AG09319 (cell line): ENCODE measurements at regions not wholly inside any gene's neighbourhood (a gene's known extent, or its start where the extent isn't known, plus 50 kb on each side); places are given as distances from the start of the nearest gene placed in this dataset.

ENCODE experiments used
- DNase-seq: peaks from one replicate; pipeline ENCODE4 v3.0.0-alpha.2; 2010; ENCODE audit warnings: low read depth; ENCODE audit errors: extremely low read depth
- CTCF ChIP-seq: IDR thresholded peaks from 2 replicates; pipeline ENCODE4 v1.5.1; 2011; ENCODE audit warnings: low read depth, mild to moderate bottlenecking, inconsistent platforms, low read length, moderate library complexity

GRCh38 chr4:111789901-111790640 is 355.2 kb upstream of the FAM241A start:
- no peak for DNase-seq
- TF ChIP-seq CTCF: no peak

DNA sequence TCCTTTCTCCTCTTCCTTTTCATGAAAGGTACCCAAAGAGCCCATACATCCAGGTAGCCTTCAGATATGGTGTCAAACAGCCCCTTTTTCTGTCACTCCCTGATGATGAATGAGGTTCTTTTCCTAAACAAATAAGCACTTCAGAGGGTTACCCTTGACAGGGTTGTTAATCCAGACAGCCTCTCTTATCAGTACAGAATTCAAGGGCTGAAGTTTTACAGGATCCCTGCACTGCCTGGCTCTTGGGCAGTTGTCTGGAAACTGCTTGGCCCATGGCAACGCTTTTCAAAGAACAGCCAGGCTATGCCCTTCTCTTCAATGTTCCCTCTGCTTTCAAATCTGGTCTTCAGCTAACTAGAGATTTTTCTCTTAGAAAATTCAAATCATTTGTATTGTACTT is 352.6 kb upstream of the FAM241A start:
- no peak for DNase-seq

GRCh38 chr4:111793433-111794091 is 351.7 kb upstream of the FAM241A start:
- no peak for TF ChIP-seq CTCF
- DNase-seq: no peak

More for the DNA sequence above, 352.6 kb upstream of the FAM241A start:
- no peak for TF ChIP-seq CTCF

- no peak for TF ChIP-seq CTCF
- DNase-seq: no peak
Measured at GRCh38 chr4:111797455-111798163, 347.6 kb upstream of the FAM241A start.

DNA sequence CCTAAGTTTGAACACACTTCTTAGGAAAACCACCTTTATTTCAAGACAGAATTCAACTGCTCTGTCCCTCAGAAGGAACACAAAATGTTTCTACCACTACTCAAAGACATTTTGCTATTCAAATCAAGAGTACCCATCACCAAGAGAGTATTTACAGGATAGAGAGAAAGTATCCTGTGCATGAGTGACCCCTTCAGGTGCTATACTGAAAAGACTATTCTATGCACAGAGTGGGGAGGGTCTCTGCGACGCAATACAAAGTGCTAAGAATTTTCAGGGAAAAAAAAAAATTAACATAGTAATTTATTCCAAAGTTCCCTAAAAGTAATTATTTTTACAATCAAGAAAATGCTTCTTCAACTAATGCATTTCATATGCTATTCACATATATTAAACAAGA is 346.4 kb upstream of the FAM241A start:
- no peak for DNase-seq

GRCh38 chr4:111800551-111800950 is 344.7 kb upstream of the FAM241A start:
- no peak for DNase-seq
- no peak for TF ChIP-seq CTCF

More for the DNA sequence above, 346.4 kb upstream of the FAM241A start:
- TF ChIP-seq CTCF: peak; percentile 15

DNA sequence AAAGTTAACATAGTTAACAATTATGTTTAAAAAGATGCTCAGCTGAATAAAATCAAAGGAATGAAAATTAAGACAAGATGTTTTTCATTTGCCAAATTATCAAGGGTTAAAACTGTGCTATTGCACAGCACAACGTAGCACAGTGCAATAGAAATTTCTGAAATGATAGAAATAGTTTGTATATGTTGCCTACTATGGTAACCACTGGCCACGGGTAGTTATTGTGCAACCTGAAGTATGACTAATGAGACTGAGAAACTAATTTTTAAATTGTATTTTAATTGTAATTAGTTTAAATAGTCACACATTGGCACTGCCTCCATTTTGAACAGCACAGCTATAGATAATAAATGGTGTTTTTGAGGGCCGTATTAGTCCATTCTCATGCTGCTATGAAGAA is 343.1 kb upstream of the FAM241A start:
- TF ChIP-seq CTCF: no peak
- DNase-seq: no peak
